IMR-90 (cell line): ENCODE measurements at regions not wholly inside any gene's neighbourhood (a gene's known extent, or its start where the extent isn't known, plus 50 kb on each side); places are given as distances from the start of the nearest gene placed in this dataset.

Source experiments
- ATAC-seq: fragments of 200-7000 bp; cut with Tn5 transposase; 2 replicates; pipeline ENCODE4 v1.9.1; 2020; ENCODE audit warnings: low read depth, mild to moderate bottlenecking, moderate library complexity
- BruUV-seq: library from RNA; stranded (reverse); fragments of 400-500 nt; replicated peaks from 2 replicates; lab custom pipeline; 2021; lab: Mats Ljungman, UMichigan
- CTCF ChIA-PET: fragments of 300-600 bp; formaldehyde crosslinking; extraction: SDS; loops from one replicate; lab custom pipeline; 2021; ENCODE audit warnings: antibody characterized with exemption; lab: Yijun Ruan, JAX
- POLR2A ChIA-PET: fragments of 300-600 bp; sonication (Branson Sonifier 250); formaldehyde crosslinking; loops from one replicate; lab custom pipeline; 2022; ENCODE audit warnings: antibody characterized with exemption; ENCODE audit not compliant: unreplicated experiment; lab: Charles Lee
- DNase-seq: peaks from one replicate; pipeline ENCODE4 v3.0.0; 2013
- H2AFZ ChIP-seq: replicated peaks from 2 replicates; pipeline ENCODE3; 2013; ENCODE audit warnings: low read length, mild to moderate bottlenecking; ENCODE audit not compliant: poor library complexity
- H2AK5ac ChIP-seq: 2 replicates; pipeline ENCODE4 v1.6.1; 2013; ENCODE audit warnings: low read depth, low read length, inconsistent platforms
- H2AK9ac ChIP-seq: replicated peaks from 2 replicates; pipeline ENCODE3; 2013; ENCODE audit warnings: mild to moderate bottlenecking, low read depth, low read length, moderate library complexity; ENCODE audit not compliant: poor library complexity
- H2BK120ac ChIP-seq: 2 replicates; pipeline ENCODE4 v1.6.1; 2013; ENCODE audit warnings: low read depth, low read length, inconsistent platforms
- H2BK15ac ChIP-seq: 3 replicates; pipeline ENCODE4 v1.6.1; 2013; ENCODE audit warnings: low read depth, low read length, inconsistent platforms
- H2BK20ac ChIP-seq: 2 replicates; pipeline ENCODE4 v1.6.1; 2013; ENCODE audit warnings: low read depth, mild to moderate bottlenecking, inconsistent platforms, low read length, moderate library complexity
- H2BK5ac ChIP-seq: 2 replicates; pipeline ENCODE4 v1.6.1; 2013; ENCODE audit warnings: mild to moderate bottlenecking, low read depth, low read length, inconsistent platforms; ENCODE audit not compliant: poor library complexity, severe bottlenecking
- H3K14ac ChIP-seq: replicated peaks from 2 replicates; pipeline ENCODE4 v1.6.1; 2013; ENCODE audit warnings: low read depth, low read length, inconsistent platforms
- H3K18ac ChIP-seq: 2 replicates; pipeline ENCODE4 v1.6.1; 2013; ENCODE audit warnings: low read depth, low read length, control low read depth
- H3K23ac ChIP-seq: 2 replicates; pipeline ENCODE4 v1.6.1; 2013; ENCODE audit warnings: low read depth, low read length, inconsistent platforms
- H3K27ac ChIP-seq: 2 replicates; pipeline ENCODE4 v1.5.1; 2013; ENCODE audit warnings: mild to moderate bottlenecking, control low read depth, low read length; ENCODE audit not compliant: insufficient read depth
- H3K27me3 ChIP-seq: 2 replicates; pipeline ENCODE4 v1.6.1; 2013; ENCODE audit warnings: low read length; ENCODE audit not compliant: control insufficient read depth, insufficient read depth
- H3K36me3 ChIP-seq: 2 replicates; pipeline ENCODE4 v1.6.1; 2013; ENCODE audit warnings: low read length, mixed read lengths; ENCODE audit not compliant: control insufficient read depth, insufficient read depth
- H3K4ac ChIP-seq: 2 replicates; pipeline ENCODE4 v1.6.1; 2013; ENCODE audit warnings: low read depth, low read length, inconsistent platforms
- H3K4me1 ChIP-seq: 2 replicates; pipeline ENCODE4 v1.6.1; 2013; ENCODE audit warnings: low read length, mixed read lengths; ENCODE audit not compliant: control insufficient read depth, insufficient read depth
- H3K4me2 ChIP-seq: 2 replicates; pipeline ENCODE4 v1.6.1; 2013; ENCODE audit warnings: low read depth, mild to moderate bottlenecking, control low read depth, low read length, moderate library complexity
- H3K4me3 ChIP-seq: 2 replicates; pipeline ENCODE4 v1.5.1; 2013; ENCODE audit warnings: low read depth, mild to moderate bottlenecking, control low read depth, low read length, moderate library complexity; ENCODE audit not compliant: insufficient read depth
- H3K56ac ChIP-seq: 2 replicates; pipeline ENCODE4 v1.6.1; 2013; ENCODE audit warnings: low read length, inconsistent platforms; ENCODE audit not compliant: insufficient read depth; ENCODE audit errors: extremely low read depth
- H3K79me1 ChIP-seq, 2 experiments: 2 replicates each; pipeline ENCODE4 v1.6.1; 2013; ENCODE audit warnings: low read length in 2 of 2, inconsistent platforms in 1 of 2, low read depth in 1 of 2
- H3K9ac ChIP-seq: 2 replicates; pipeline ENCODE4 v1.6.1; 2013; ENCODE audit warnings: low read depth, low read length, control low read depth
- H3K9me1 ChIP-seq: 2 replicates; pipeline ENCODE4 v1.6.1; 2013; ENCODE audit warnings: low read length, inconsistent platforms; ENCODE audit not compliant: insufficient read depth
- H3K9me3 ChIP-seq: 2 replicates; pipeline ENCODE4 v1.6.1; 2013; ENCODE audit warnings: low read length; ENCODE audit not compliant: control insufficient read depth, insufficient read depth
- H4K20me1 ChIP-seq: 2 replicates; pipeline ENCODE4 v1.6.1; 2013; ENCODE audit warnings: low read length, inconsistent platforms; ENCODE audit not compliant: insufficient read depth
- H4K5ac ChIP-seq: 2 replicates; pipeline ENCODE4 v1.6.1; 2013; ENCODE audit warnings: mild to moderate bottlenecking, low read depth, low read length, control low read depth
- H4K8ac ChIP-seq, 2 experiments: 2 replicates each; pipeline ENCODE4 v1.6.1; 2013; ENCODE audit warnings: low read depth in 2 of 2, low read length in 2 of 2, control low read depth in 1 of 2, inconsistent platforms in 1 of 2
- H4K91ac ChIP-seq: 2 replicates; pipeline ENCODE4 v1.6.1; 2013; ENCODE audit warnings: low read depth, low read length, inconsistent platforms; ENCODE audit not compliant: insufficient read depth
- BHLHE40 ChIP-seq: fragments of 150-350 bp; IDR thresholded peaks from 2 replicates; pipeline ENCODE4 v1.6.1; 2016; ENCODE audit warnings: mild to moderate bottlenecking, low read depth, low read length
- CEBPB ChIP-seq: IDR thresholded peaks from 2 replicates; pipeline ENCODE4 v1.6.1; 2012; ENCODE audit warnings: low read depth, low read length, improper control_type of control experiment
- CHD1 ChIP-seq: IDR thresholded peaks from 2 replicates; pipeline ENCODE4 v1.6.1; 2012; ENCODE audit warnings: low read depth, low read length, improper control_type of control experiment
- MAFK ChIP-seq: IDR thresholded peaks from 2 replicates; pipeline ENCODE4 v1.6.1; 2012; ENCODE audit warnings: low read depth, low read length, improper control_type of control experiment
- MXI1 ChIP-seq: IDR thresholded peaks from 2 replicates; pipeline ENCODE4 v1.6.1; 2012; ENCODE audit warnings: low read depth, mild to moderate bottlenecking, low read length, moderate library complexity, borderline replicate concordance
- NFE2L2 ChIP-seq: fragments of 150-350 bp; IDR thresholded peaks from 2 replicates; pipeline ENCODE4 v1.6.1; 2016; ENCODE audit warnings: low read depth, mild to moderate bottlenecking, low read length
- RAD21 ChIP-seq: IDR thresholded peaks from 2 replicates; pipeline ENCODE4 v1.6.1; 2012; ENCODE audit warnings: low read length, improper control_type of control experiment
- SMC3 ChIP-seq: fragments of 150-350 bp; IDR thresholded peaks from 2 replicates; pipeline ENCODE4 v1.6.1; 2016; ENCODE audit warnings: low read depth, mild to moderate bottlenecking, antibody characterized with exemption, low read length, moderate library complexity
- WGBS, 2 experiments: methylation state at CpG; one replicate each; pipeline versions ENCODE4 v1.1.5 to v1.1.7; 2013; ENCODE audit warnings: missing lambda C conversion rate in 2 of 2; ENCODE audit not compliant: insufficient read length in 1 of 2; ENCODE audit errors: extremely low coverage in 2 of 2; 5-methylcytosine and 5-hydroxymethylcytosine counted together
- dilution Hi-C: fragments of 300-500 bp; cut with HindIII; formaldehyde crosslinking; loops from one replicate; pipeline ENCODE4 v1.14.3; 2018; ENCODE audit warnings: low sequenced_read_pairs; ENCODE audit not compliant: unreplicated experiment
- in situ Hi-C: fragments of 300-500 bp; cut with MboI; formaldehyde crosslinking; loops from 3 replicates; pipeline ENCODE4 v1.14.3; 2019; ENCODE audit warnings: low sequenced_read_pairs, inconsistent platforms, mixed read lengths
- intact Hi-C: fragments of 100-400 bp; cut with micrococcal nuclease; formaldehyde crosslinking; loops from 2 replicates; pipeline ENCODE4 v1.10.0; 2022
- TF ChIP-seq, protein P1 (sequence below): fragments of 150-350 bp; IDR thresholded peaks from 2 replicates; pipeline ENCODE4 v1.6.1; 2017; ENCODE audit warnings: mild to moderate bottlenecking, antibody characterized with exemption, low read length, low read depth

DNA sequence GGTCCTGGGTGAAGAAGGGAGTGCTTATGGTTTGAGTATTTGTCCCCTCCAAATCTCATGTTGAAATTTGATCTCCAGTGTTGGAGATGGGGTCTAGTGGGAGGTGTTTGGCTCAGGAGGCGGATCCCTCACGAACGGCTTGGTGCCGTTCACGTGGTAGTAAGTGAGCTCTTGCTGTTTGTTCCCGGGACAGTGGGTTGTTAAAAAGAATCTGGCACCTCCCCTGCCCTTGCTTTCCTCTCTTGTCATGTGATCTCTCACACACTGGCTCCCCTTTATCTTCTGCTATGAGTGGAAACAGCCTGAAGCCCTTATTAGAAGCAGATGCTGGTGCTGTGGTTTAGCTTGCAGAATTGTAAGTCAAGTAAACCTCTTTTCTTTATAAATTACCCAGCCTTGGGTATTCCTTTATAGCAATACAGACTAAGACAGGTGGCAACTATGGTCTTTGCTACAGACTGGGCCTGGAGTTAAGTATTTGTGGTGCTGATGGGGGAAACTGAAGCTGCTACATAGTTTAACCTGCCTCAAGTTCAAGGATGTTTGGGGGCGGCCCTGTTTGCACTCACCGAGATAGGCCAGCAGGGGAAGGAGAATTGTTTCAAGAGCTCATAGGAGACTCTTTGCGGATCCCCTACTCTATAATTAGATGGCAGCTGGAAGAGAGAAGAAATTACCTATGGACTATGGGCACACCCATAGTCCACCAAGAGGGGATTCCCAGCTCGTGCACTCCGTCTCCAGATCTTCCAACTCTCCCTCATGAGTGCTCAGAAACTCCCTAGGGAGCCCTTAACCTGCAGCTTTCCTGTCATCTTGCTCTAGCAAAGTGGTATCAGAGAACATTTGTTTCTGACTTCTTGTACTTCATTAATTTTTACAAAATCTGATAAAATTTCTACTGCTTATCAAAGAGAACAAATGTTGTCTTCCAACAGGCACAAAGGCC, 164.6 kb downstream of the SLC15A5 start:
- Histone ChIP-seq H3K4me3 (no peak overlapping the region), H3K27ac (no peak overlapping the region), H3K14ac (no peak overlapping the region), H3K9ac (no peak overlapping the region), H2BK5ac (no peak overlapping the region), H2BK20ac (no peak overlapping the region), H3K79me1 (no peaks in the 10 kb centered on the region), H4K20me1 (no peaks in the 10 kb centered on the region), H2BK120ac (no peak overlapping the region), H2AFZ (no peak overlapping the region), H3K18ac (no peak overlapping the region), H3K4me1 (no peaks in the 10 kb centered on the region), H4K5ac (no peak overlapping the region), H3K9me1 (no peaks in the 10 kb centered on the region), H4K8ac (no peak overlapping the region), H3K9me3 (no peaks in the 10 kb centered on the region), H3K56ac (no peak overlapping the region), H3K27me3 (no peaks in the 10 kb centered on the region), H3K4ac (no peak overlapping the region), H3K4me2 (no peak overlapping the region), H2AK5ac (no peak overlapping the region), H3K23ac (no peak overlapping the region), H2BK15ac (no peak overlapping the region), H4K91ac (no peak overlapping the region), H3K36me3 (no peaks in the 10 kb centered on the region), H2AK9ac (no peak overlapping the region)
- WGBS, 2 experiments = no CpG with 5 or more reads among the region's 11 CpGs
- ChIA-PET CTCF (no interaction called here), POLR2A (no interaction called here)
- dilution Hi-C loops = no loop called here
- no TSS peak for BruUV-seq
- in situ Hi-C loops = loop anchor here (10.0 kb wide), 1 partner anchor 58 kb away; no protein-coding TSS in a partner anchor
- intact Hi-C loops = no loop called here
- TF ChIP-seq SMC3 (no peak), MAFK (no peak), NFE2L2 (no peak), MXI1 (no peak), CEBPB (no peak), RAD21 (no peak), BHLHE40 (no peak), CHD1 (no peak)
- TF ChIP-seq, protein P1, sequence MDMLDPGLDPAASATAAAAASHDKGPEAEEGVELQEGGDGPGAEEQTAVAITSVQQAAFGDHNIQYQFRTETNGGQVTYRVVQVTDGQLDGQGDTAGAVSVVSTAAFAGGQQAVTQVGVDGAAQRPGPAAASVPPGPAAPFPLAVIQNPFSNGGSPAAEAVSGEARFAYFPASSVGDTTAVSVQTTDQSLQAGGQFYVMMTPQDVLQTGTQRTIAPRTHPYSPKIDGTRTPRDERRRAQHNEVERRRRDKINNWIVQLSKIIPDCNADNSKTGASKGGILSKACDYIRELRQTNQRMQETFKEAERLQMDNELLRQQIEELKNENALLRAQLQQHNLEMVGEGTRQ = no peak
- no peak for DNase-seq
- no peak for ATAC-seq
